HG03135 (cell line): ENCODE measurements at regions not wholly inside any gene's neighbourhood (a gene's known extent, or its start where the extent isn't known, plus 50 kb on each side); places are given as distances from the start of the nearest gene placed in this dataset.
"Not testable (repeated sequence)": the region's sequence is repeated elsewhere in the genome, so short reads cannot be mapped to it uniquely, and the experiment has no call there.

Experiments
- ATAC-seq: cut with Tn5 transposase; IDR thresholded peaks from one replicate; pipeline ENCODE4 v1.9.1; 2021; ENCODE audit warnings: mild to moderate bottlenecking, moderate library complexity; ENCODE audit not compliant: unreplicated experiment

DNA sequence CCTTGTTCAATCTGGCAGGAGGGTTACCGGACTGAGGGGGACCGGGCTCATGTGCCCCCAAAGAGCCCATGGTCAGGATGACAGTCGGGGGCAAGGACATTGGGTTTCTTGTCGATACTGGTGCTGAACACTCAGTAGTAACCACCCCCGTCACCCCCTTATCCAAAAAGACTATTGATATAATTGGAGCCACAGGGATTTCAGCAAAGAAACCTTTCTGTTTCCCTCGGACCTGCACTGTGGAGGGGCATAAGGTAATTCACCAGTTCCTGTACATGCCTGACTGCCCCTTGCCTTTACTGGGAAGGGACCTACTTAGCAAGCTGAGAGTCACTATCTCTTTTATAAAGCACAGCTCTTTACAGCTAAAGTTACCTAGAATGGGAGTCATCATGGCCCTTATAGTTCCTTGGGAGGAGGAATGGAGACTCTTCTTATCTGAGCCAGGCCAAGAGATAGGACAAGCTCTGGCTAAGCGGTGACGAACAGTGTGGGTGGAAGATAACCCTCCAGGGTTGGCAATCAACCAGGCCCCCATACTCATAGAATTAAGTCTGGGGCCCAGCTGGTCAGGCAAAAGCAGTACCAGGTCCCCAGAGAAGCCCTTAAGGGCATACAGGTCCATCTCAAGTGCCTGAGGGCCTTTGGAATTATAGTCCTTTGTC is 603.7 kb downstream of the UQCRFS1 start:
- no peak for ATAC-seq

GRCh38 chr19:28608292-28608691 is 604.7 kb downstream of the UQCRFS1 start:
- ATAC-seq = no peak

DNA sequence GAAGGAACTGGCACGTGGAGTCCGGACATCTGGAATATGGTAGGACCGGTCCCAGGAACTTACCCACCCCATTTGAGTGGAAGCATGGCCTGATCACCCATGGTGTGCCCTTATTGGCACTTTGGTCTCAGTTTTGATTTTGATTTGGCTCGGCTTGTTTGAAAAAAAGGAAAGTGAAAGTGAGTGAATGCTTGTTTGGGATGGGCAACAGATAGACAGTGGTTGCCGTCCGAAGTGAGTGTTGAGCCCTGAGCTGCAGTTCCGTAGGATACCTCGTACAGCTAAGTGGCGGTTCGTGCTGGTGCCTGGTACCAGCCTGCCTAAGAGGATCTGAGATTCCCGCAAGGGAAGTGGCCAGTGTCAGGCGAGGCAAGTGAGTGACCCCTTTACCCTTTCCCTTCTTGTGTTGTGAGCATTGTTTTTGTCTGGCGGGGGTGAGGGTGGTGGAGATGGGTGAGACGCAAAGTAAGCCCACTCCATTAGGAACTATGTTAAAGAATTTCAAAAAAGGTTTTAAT is 605.8 kb downstream of the UQCRFS1 start:
- no peak for ATAC-seq

- ATAC-seq = no peak
These were observed 606.5 kb downstream of the UQCRFS1 start for GRCh38 chr19:28606269-28607032.

GRCh38 chr19:28605501-28606268 is 607.3 kb downstream of the UQCRFS1 start:
- no peak for ATAC-seq

- ATAC-seq = no peak
These were observed 609.5 kb downstream of the UQCRFS1 start for GRCh38 chr19:28603453-28603852.

DNA sequence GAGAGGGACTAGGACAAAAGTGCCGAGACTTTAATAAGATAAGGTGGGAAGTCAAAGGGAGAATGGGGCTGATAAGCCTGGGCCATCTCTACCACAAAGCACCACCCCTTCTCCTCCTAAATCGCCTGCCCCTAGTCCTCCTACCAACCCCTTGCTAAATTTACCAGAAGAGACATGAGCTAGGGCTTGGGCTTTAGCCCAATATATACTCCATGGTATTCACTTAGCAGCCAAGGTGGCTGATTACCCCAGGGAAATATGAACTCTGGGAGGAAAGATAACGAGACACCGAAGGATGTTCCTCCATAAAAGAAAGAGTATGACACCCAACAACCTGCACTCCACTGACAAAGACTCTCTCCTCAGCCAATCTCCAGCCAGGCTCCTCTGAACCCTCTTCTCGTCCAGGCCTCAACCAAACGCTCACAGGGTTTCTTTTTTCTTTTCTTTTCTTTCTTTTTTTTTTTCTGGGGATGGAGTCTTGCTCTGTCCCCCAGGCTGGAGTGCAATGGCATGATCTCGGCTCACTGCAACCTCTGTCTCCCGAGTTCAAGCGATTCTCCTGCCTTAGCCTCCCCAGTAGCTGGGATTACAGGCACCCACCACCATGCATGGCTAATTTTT is 610.2 kb downstream of the UQCRFS1 start:
- no peak for ATAC-seq

- no peak for ATAC-seq
These were observed 611.1 kb downstream of the UQCRFS1 start for GRCh38 chr19:28601723-28602440.

GRCh38 chr19:28598861-28599260 is 614.1 kb downstream of the UQCRFS1 start:
- no peak for ATAC-seq

DNA sequence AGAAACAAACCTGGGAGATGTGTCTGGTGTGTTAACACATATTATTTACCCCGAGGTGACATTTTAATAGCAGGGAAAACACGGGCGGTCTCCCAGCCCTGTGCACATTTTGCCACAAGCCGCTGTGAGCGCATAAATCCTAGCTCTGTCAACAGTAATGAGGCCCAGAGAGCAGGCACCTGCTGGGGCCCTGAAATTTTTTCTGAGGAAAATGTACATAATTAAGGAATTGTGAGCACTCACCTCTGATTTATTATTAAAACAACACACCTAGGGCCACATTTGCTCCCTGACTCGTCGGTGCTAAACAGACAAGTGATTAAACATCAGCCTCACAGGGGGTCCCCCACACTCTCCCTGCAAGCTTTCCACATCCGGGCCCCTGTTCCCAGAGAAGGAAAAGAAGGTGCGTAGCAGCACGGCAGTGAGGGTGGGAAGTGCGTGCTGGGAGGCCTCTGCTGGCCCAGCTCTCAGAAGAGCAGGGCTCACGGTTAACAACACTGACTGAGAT is 616.3 kb downstream of the UQCRFS1 start:
- ATAC-seq = no peak

DNA sequence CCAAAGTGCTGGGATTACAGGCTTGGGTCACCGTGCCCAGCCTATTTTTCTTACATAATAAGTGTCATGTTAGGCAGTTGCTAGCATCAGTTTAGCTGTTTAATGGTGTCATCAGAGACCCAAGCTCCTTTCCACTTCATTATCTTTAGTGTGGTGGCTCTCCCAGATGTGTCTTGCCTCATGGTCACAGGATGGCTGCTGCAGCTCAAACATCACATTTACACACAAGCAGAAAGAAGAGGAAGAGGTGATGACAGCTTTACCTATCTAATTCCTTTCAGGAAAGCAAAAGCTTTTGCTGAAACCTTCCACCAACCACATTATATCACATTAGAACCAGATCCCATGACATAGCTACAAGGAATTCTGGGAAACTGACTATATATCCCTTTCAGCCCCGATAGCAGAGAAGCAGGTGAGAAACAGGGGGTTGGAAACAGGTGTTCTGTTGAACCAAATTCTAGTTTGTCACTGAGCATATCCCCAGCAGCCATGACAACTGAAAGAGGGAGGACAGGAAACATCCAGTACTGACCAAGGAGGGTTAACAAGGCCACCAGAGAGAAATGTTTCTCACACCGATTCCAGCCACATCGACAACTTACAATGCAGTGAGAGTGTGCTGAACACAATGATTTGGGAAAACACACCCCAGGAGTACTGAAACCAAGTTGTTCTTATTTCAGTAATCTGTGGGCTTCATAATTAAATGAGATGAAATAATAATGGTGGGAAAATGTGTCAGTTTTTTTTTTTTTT is 617.0 kb downstream of the UQCRFS1 start:
- ATAC-seq = no peak

- no peak for ATAC-seq
These were observed 618.2 kb downstream of the UQCRFS1 start for GRCh38 chr19:28594737-28595136.

DNA sequence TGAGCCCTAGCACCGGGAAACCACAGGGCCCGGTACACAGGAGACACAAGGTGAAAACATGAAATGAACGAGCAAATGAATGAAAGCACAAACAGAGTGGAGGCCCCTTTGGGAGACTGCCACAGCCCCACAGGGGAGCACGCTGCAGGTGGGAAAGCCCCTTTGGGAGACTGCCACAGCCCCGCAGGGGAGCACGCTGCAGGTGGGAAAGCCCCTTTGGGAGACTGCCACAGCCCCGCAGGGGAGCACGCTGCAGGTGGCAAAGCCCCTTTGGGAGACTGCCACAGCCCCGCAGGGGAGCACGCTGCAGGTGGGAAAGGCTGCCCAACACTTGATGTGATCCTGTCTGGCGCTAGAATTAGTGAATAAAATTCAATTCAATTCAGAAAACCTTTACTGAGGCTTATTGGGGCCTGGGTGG is 623.0 kb downstream of the UQCRFS1 start:
- not testable (repeated sequence) for ATAC-seq

GRCh38 chr19:28586474-28586873 is 626.5 kb downstream of the UQCRFS1 start:
- ATAC-seq = no peak

GRCh38 chr19:28585796-28586195 is 627.2 kb downstream of the UQCRFS1 start:
- ATAC-seq = no peak

GRCh38 chr19:28583713-28584112 is 629.2 kb downstream of the UQCRFS1 start:
- no peak for ATAC-seq

- no peak for ATAC-seq
These were observed 629.7 kb downstream of the UQCRFS1 start for GRCh38 chr19:28583242-28583641.

GRCh38 chr19:28582796-28583195 is 630.2 kb downstream of the UQCRFS1 start:
- no peak for ATAC-seq

DNA sequence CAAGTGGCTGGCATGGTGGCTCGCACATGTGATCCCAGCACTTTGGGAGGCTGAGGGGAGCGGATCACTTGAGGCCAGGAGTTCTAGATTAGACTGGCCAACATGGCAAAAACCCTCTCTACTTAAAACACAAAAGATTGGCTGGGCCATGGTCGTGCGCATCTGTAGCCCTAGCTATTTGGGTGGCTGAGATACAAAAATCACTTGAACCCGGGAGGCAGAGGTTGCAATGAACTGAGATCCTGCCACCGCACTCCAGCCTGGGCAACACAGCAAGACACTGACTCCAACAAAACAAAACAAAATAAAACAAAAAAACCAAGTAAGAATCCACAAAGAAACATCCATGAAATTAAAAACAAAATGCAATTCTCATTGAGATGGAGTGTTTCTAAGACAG is 630.6 kb downstream of the UQCRFS1 start:
- no peak for ATAC-seq

GRCh38 chr19:28581468-28581770 is 631.5 kb downstream of the UQCRFS1 start:
- ATAC-seq = no peak
